ENCODE measurements at regions not wholly inside any gene's neighbourhood (a gene's known extent, or its start where the extent isn't known, plus 50 kb on each side); places are given as distances from the start of the nearest gene placed in this dataset.

- no peak for DNase-seq
Observed at GRCh38 chr20:63067721-63068560, 61.2 kb upstream of the BHLHE23 start.

DNA sequence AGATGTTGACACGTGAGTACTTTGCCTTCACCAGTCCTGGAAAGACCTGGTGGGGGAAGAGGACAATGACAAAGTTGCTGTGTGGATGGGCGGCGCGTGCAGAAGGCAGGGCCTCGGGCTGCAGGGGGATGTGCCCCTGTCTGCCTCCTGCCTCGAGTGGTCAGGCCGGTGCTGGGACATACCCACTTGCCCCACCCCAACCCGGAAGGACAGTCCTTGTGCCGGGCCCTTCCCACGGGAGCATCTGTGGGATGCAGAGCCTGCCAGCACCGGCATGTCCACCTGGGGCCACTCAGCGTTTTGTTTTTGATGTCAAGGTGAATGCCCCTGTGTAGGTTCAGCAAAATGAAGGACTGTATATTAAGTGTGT is 60.5 kb upstream of the BHLHE23 start:
- no peak for DNase-seq

DNA sequence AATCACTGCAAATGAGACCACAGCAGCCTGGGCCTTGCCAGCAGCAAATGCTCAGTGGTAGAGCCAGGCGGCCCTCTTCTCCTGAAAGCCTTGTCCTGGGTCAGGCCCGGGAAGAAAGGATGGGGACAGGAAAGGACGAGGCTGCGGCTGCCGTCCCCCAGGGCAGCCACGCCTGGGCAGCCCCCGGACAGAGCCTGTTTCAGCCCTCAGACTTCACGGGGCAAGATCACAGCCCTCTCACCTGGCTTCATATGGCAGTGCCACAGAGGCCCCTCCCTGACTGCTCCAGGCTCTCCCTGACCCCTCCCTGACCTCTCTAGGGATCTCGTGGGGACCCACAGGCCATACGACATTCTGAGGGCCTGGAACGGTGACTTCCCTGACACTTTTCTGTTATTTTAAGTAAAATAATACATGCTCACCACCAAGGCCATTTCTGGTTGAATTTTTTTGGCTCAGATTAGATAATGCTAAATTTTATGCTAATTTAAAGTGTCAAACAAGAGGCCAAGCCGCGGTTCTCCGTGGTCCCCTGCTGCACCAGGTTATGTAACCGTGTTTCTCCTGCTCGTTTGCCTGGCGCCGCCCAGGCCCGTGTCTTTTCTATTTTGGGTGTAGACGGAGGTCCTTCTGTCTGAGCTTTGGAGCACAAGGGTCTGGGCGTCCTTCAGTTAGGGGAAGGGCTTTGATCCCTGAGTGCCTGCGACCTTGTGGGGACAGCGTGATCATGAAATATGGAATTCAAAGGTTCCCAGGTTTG is 59.9 kb upstream of the BHLHE23 start:
- DNase-seq = no peak

GRCh38 chr20:63065911-63066310 is 59.1 kb upstream of the BHLHE23 start:
- DNase-seq = no peak

DNA sequence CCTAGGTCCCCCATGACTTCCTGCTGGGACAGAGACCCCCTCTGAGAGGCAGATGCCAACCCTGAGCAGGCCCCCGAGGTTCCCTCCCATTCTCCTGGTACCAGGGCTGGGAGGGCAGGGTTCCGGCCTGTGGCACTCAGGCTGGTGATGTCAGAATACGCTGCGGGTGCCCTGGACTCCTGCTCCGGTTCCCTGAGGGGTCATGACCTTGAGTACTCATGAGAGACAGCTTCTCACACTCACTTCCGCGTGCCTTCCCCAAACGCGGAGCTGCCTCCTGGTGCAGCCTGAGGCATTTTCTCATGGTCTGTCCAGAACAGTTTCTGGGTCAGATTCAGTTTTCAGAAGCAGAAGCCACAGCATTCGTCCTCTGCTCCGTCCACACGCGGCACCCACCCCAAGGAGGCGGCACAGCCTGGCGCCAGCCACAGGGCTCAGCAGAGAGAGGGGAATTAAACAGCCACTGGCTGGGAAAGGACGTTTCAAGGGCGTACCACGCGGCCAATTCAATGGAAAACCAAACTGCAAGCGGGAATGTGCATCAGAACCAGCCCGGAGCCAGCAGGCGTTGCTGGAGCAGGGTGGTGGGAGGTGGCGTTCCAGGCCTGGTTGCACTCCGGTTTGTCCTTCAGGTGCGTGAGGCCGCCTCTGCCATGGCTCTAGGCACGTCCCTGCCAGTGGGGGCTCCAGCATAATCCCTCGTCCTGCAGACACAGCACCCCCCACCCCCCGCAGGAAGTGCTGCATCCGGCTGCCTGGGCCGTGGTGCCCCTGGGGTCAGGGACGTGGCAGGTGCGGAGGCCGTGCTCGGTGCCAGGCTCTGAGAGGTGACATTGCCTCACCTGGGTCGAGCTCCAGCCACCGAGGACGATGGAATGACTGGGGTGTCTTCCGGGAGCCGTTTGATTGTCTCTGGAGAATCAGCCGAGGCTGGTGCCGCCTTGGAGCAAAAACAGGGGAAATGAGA is 58.3 kb upstream of the BHLHE23 start:
- DNase-seq = no peak

DNA sequence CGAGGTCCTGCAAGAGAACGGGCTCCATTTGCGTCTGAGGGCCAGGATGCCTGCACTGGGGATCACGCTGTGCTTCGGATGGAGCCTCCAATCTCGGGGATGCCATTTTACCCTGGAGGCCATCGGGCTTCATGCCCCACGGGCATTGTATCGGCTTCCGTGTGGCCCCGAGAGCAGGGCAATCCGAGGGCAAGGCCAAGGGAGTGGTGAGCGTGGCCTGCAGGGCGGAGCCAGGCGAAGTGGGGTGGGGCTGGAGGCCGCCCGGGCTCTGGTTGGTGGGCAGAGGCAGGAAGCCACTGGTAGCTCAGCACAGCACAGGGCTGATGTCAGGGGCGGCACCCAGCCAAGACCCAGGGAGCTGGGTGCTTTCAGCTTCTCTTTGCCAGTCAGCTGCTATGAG is 57.5 kb upstream of the BHLHE23 start:
- no peak for DNase-seq

GRCh38 chr20:63062188-63063140 is 55.7 kb upstream of the BHLHE23 start:
- DNase-seq = no peak

GRCh38 chr20:63061771-63062100 is 55.0 kb upstream of the BHLHE23 start:
- DNase-seq = no peak

DNA sequence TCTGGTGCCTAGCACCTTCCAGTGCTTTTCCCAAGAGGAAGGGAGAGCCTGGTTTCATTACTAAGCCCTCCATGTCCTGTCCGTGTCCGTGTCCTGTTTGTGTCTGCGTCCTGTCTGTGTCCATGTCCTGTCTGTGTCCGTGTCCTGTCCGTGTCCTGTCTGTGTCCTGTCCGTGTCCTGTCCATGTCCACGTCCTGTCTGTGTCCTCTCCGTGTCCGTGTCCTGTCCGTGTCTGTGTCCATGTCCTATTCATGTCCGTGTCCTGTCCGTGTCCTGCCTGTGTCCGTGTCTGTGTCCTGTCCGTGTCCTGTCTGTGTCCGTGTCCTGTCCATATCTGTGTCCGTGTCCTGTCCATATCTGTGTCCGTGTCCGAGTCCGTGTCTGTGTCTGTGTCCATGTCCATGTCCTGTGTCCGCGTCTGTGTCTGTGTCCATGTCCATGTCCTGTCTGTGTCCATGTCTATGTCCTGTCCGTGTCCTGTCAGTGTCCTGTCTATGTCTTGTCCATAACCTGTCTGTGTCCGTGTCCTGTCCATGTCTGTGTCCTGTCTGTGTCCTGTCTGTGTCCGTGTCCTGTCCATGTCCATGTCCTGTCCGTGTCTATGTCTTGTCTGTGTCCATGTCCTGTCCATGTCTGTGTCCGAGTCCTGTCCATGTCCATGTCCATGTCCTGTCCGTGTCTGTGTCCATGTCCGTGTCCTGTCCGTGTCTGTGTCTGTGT is 54.4 kb upstream of the BHLHE23 start:
- no peak for DNase-seq

DNA sequence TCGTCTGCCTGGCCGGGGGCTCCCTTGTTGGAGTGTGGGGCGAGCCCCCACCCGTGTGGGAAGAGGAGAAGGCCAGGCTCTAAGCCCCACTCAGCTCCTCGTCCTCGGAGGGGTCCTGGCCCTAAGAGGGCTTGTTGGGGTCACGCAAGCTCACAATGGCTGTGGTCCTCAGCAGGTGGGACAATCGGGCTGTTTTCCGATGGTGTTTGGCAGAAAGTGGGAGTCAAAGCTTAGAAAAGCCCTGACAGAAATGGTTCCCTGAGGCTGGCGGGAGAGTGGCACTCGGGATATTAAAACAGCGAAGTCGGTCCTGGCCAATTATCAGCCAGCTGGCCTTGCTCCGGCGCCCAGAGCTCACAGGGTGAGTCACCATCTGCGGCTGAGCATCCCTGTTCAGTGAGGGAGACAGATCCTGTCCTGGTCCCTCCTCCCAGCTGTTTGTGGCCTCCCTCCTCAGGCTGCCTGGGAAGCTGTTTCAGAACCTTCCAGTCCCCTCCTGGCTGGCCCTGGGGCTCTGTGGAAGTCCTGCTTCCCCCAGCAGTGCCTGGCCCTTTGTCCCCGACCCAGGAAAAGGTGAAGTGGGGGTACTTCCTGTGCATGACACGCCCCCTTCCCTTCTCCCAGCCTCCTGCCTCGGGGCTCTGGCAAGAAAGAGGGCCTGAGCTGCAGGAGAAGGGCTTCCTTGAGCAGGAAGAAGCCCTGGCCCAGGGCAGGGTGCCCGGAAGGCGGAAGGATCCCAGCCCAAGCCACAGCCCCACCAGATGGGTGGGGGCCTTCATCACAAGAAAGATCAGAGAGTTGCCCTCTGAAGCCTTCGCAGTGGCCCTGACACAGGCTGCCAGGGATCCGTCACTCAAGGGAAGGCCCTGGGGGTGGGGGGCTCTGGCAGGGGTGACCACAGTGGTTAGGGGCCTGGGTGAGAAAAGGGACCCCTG is 53.6 kb upstream of the BHLHE23 start:
- DNase-seq = no peak

GRCh38 chr20:63059684-63060056 is 52.9 kb upstream of the BHLHE23 start:
- no peak for DNase-seq

DNA sequence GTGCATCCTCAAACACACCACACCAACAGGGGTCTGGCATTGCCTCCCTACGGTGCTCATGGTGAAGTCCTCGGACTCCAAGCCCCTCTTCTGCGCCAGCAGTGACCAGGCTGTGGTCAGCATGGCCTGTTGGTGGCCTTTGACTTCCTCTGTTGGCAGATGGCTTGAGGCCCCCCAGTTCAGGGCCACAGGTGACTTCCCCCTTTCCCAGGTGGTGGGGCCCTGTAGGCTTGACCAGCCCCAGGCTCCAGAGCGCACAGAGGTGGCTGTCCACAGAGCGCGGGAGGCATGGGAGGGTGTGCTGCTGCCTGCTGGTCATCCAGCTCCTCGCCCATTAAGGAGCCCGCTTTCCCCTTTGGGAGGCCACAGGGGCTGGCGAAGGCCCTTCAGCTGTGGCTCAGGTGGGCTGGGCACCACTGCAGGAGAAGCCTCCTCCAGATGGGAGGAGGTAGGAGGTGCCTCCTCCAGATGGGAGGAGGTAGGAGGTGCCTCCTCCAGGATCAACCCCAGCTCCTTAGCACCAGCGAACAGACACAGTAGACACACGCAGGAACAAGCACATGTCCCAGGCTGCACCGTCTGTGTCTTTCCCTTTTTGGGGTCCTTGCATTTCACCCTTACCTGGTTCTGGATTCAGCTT is 52.1 kb upstream of the BHLHE23 start:
- DNase-seq = no peak

GRCh38 chr20:63057171-63058117 is 50.7 kb upstream of the BHLHE23 start:
- no peak for DNase-seq

GRCh38 chr20:63056236-63057170 is 49.7 kb upstream of the BHLHE23 start:
- peak; percentile 38 to 52 for DNase-seq

Measured in activated T-cell treated with anti-CD3 and anti-CD28 coated beads, Interleukin-2, amount 50 U/mL, for 48 hours (primary cell).